SK-N-MC (cell line): ENCODE measurements at regions not wholly inside any gene's neighbourhood (a gene's known extent, or its start where the extent isn't known, plus 50 kb on each side); places are given as distances from the start of the nearest gene placed in this dataset.

Experiments
- EZH2 ChIP-seq: fragments of 200-600 bp; sonication (generic); IDR thresholded peaks from one replicate; pipeline ENCODE4 v1.6.1; 2017; ENCODE audit warnings: antibody characterized with exemption
- POLR2AphosphoS5 ChIP-seq: IDR thresholded peaks from 2 replicates; pipeline ENCODE4 v1.6.1; 2012; ENCODE audit warnings: mild to moderate bottlenecking, low read depth, low read length, borderline replicate concordance

DNA sequence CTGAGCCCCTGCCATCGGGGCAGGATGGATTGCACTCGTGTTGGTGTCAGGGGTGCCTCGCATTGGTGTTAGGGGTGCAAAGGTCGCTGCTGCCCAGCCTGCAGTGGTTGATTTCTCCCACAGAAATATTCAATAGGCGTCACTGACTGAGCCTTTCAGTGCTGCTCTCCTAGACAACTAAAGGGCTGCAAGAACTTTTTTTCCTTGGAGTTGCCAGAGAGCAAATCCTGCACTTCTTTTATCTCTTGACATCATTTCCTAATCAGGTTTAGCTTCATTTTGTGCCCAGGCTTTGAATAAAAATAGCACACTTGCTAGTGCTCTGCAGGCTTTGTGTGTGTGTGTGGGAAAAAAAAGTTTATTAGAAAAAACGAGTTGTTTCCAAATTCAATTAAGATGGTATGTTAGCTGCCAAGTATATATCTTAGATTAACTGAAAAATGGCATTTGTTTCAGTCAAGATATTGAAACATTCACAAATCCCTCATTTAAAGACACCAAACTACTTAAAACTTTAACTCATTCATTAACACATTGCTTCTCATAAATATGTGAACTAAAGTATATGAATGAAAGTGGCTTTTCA is 125.6 kb downstream of the SOCS6 start:
- TF ChIP-seq EZH2: no peak
- TF ChIP-seq POLR2AphosphoS5: no peak
